HG03457 (cell line): ENCODE measurements at regions not wholly inside any gene's neighbourhood (a gene's known extent, or its start where the extent isn't known, plus 50 kb on each side); places are given as distances from the start of the nearest gene placed in this dataset.

Source experiments
- ATAC-seq: cut with Tn5 transposase; IDR thresholded peaks from one replicate; pipeline ENCODE4 v1.9.1; 2021; ENCODE audit warnings: moderate number of reproducible peaks; ENCODE audit not compliant: unreplicated experiment

DNA sequence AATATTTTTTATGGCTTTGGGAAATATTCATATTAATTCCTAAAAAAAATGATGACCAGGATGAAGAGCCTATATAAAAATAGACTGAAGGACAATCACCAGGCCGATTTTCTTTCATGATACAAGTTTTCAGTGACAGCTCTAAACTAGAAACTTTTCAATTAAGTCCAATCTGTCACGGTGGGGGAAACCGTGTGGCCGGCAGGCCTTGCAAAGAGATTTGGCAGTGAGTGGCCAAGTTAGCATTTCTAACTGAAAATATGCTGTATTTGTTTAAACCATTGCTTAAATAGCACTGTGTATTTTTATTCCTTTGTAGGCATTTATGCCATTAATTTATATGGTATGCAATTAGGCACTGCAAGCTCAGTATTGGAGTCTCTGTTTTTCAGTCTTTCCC lies 294.5 kb upstream of the NRIP1 start:
- ATAC-seq, result no peak

DNA sequence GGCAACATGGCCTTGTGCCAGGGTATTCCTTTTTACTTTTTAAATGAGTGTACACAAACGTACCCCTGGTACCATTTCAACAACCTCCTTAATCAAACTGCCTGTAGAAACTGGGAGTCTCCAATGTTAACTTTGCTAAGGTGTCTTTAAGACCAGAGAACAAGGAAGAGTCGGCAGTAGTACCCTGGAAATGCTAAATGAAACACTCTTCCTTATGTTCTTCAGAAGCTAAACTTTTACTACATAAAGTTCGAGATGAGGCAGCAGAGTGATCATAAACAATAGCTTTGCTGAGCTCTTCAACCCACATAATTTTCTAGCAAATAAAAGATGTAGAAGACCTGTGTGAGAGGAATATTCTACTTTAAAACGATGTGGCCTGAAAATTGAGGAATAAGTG lies 297.7 kb upstream of the NRIP1 start:
- ATAC-seq, result no peak

DNA sequence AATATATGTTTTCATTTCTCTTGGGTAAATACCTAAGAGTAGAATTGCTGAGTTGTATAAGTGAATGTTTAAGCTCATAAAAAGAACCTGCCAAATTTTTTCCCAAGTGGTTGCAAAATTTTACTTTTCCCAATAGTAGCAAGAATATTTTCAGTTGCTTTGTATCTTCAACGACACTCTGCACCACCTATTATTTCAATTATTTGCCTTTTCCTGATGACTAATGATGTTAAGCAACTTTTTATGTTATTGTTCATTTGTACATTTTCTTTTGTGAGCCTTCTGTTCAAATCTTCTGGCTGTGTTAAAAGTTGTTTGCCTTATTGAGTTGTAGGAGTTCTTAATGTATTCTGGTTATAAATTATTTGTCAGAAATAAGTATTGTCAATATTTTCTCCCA lies 299.1 kb upstream of the NRIP1 start:
- no peak for ATAC-seq

DNA sequence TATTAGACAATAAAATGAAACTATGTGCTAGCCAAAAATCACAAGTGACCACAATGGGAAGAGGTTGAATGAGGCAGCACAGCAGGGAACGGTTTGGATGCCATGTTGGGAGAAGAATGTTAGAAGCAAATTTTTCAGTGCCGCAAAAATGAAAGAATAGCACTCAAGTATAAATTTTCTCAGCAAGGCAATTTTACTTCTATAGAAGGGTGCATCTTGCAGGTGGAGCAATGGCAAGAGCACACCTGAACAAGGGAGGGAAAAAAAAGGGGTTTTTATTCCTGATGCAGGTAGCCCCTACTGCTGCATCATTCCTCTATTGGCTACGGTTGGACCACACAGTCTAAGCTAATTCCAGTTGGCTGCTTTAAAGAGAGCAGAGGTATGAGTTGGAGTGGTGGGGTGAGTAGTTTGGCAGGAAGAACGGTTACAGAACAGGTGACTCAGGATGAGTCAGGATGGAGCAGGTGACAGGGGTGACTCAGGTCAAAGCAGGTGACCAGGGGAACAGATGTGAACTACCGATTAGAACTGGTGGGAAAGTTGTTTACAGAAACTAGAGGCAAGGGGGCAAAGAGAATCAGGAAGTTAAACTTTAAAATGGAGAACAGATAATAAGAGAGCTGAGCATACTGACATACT lies 301.1 kb upstream of the NRIP1 start:
- ATAC-seq, result no peak

DNA sequence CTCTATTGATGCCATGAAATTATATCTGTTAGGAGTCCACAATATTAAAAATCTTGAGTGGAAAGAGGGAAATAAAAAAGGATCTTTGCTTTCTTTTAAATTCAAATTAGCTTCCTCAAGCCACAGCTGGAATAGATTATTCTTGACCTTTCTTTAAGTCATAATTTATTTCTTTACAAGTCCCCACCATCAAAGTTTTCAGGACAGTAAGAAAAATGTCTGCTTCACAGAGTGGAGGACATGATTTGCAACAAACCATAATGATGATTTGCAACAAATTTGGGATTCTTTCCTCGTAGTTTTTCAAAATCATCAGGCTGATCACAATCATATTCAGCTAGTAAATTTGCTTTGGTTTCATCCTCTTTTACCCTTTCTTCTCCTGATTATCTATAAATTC lies 301.8 kb upstream of the NRIP1 start:
- no peak for ATAC-seq

DNA sequence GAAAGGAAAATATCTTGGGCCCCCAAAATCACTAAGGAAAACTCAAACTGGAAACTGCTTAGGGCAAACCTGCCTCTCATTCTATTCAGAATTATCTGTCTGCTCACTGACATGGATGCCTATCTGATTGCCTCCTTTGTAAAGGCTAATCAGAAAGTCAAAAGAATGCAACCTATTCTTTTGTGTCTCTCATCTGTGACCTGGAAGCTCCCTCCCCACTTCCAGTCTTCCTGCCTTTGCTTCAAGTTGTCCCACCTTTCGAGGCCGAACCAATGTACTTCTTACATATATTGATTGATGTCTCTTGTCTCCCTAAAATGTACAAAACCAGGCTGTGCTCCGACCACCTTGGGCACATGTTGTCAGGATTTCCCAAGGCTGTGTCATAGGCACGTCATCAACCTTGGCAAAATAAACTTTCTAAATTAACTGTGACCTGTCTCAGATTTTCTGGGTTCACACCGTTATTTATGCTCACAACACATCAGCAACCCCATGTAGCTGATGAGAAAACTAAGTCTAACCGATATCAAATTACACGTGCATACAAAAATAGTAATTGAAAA lies 302.3 kb upstream of the NRIP1 start:
- no peak for ATAC-seq

DNA sequence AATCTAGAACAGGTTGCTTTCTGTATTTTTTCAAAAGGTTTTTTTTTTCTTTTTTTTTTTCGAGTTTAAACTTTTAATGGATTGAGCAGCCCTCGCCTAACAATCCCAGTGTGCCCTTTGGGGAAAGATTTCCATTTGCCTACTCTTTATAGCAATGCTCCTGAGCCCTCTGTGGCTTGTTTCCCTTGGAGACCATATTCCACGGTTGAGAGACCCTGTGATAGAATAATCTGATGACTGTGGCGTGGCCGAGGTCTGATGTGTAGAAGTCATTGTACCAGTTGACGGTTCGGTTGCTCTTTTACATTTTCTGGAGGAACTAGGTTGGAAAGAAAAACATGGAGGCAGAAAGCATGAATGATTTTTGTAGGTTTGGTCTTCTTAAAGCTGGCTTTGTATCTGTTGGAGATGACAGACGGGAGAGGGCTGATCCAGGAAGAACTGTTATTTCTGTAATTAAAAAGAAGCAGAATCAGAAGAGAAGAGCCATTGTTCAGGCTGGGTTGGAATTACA lies 305.7 kb upstream of the NRIP1 start:
- ATAC-seq, result no peak

DNA sequence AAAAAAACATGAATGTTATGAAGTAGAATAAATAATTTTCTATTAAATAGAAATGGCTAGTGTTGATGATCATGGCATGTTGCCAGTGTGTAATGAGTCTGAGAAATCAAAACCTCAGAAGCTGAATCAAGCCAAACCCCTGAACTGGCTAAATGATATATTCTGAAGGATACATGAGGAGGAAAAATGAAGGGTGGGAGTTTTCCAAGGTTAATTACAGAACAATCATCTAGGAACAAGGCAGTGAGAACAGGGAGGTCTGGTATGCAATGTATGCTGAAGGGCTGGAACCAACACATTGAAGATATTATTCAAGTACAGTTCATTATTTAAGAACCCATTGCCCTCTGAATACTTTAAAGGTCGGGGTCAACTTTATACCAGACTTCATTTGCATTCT lies 309.1 kb upstream of the NRIP1 start:
- ATAC-seq, result no peak

DNA sequence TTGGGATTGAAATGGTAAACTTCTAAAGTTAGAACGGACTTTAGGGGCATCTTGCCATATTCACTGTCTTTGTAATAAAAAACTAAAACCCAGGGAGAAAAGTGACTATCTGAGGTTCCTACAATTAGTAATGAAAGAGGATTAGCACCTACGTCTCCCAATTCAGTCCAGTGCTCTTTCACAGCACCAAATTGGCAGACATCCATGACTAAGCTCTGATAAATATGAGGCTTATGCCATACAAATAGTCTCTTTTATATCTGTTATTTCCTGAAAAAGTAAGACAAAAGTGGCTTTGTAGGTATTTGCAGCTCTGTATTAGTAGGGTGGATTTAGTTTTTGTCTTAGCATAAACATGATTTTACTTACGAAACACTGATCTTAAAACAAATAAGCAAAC lies 315.0 kb upstream of the NRIP1 start:
- ATAC-seq, result no peak

DNA sequence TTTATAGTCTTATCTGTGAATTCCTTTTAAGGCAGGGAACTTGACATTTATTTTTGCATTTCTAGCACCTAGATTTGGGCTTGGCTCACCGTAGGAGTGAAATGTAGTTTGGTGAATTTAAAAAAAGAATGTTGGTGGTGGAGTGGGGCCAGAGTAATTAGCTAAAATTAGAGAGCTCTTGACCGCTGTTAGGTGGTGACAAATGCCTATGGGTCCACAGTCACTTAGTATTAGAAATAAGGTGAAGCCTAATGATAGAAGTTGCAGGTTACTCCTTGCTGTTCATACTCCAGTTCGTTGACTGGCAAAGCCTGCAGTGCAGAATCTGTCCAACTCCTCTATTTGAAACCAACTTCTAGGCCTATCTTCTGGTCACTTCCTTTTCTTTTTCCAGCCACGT lies 318.8 kb upstream of the NRIP1 start:
- ATAC-seq, result no peak

DNA sequence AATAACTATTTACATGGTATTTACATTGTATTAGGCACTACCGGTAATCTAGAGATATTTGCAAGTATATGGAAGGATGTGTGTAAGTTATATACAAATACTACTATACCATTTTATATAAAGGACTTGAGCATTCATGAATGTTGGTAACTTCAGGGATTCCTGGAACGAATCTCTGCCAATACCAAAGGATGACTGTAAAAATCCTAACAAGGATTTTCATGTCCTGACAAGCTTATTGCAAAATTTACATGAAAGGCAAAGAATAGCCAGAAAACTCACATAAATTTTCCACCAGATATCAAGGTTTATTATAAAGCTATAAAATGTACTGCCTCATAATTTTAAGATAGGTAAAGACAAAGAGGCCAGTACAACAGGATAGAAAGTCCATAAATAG lies 325.2 kb upstream of the NRIP1 start:
- no peak for ATAC-seq

DNA sequence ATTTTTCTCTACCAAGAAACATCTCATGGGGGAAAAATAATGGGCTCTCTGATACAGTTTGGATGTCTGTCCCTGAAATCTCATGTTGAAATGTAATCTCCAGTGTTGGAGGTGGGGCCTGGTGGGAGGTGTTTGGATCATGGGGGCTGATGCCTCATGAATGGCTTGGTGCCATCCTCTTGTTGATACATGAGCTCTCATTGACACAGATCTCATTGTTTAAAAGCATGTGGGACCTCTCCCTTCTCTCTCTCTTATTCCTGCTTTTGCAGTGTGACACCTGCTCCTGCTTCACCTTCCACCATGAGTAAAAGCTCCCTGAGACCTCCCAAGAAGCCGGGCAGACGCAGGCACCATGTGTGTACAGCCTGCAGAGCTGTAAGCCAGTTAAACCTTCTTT lies 332.5 kb upstream of the NRIP1 start:
- no peak for ATAC-seq

DNA sequence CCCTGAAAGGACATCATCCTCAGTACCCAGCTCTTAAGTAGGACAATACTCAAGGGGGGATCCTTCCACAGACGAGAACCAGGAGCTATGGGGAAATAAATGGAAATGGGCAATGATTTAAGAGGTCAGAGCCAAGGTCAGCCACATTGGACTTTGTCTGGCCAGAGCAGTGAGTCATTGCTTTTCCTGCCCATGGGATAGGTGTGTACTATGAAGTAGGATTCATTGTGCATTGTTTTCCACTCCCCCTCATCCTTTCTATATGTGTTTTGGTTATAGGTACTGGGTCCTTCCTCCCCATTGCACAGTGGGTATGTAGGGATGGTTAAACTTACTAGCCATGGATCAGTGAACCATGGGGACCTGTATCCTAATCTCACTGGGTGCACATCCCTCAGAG lies 328.9 kb upstream of the USP25 start:
- no peak for ATAC-seq

DNA sequence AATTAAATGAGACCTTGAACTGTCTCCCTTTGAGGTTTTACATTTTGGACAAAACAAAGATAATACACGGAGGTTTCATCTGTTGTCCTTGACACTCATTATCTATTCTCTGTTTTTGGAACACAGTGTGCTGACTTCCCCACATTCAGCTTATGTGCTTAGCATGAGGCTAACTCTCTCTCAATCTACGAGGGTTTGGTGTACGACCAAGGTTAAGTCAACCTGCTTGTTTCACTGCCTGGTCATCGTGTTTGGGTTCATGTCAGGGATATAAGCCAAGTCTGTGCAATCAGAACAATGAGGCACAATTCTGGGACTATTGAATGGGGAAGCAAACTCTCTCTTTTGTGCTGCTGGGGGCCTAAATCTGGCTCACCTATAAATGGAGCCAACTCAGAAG lies 328.5 kb upstream of the USP25 start:
- ATAC-seq, result no peak

DNA sequence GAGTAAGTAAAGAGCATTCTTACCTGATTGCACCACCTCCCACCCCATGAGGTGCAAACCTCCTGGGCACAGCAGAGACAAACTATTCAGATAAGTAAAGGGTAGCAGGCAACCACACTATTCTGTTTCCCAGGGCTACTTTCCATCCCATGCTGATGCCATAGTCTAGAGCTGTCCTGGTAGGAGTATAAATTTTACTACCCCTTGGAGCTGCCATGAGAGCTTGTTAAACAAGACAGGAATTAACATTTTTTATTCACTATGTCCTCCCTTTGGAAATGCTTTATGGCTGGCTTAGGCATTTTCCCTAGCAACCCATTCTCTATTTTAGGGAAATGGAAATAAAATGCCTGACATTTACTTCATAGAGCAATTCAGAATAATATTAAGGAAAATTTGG lies 324.6 kb upstream of the USP25 start:
- no peak for ATAC-seq

DNA sequence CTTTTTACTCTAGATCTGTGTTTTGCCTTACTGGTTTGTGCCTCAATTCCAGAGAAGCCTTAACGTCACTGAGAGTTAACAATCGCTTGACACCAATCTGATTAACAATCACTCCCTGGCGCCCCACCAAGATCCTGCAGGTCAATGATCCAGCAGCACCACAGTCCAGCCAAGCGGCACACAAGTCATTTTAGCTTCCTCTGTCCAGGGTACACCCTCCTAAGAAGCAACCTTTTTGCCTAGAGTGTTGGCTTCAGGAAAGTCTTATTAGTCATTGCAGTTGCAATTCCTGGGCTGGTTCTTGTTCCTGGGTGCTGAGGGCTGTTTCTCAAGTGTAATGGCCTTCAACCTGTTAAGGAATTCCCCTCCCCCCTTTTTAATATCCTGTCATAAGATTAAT lies 323.0 kb upstream of the USP25 start:
- no peak for ATAC-seq

DNA sequence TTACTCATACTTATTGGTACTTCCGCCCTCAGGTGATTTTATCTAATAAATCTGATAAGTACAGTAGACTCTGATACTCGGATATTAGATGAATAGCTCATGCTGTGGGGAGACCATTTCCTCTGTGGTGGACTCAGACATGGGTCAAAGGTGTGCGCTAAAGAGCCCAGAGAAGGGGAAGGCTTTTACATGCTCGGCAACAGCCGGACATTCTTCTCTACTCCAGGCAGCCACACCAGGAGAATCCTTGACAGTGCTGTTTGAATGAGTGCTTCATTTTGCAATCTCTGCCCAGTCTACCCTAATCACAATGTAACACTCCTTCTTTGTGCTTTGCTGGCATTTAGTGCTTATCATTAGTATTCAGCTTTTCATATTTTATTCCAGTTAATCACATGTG lies 322.2 kb upstream of the USP25 start:
- ATAC-seq, result no peak

DNA sequence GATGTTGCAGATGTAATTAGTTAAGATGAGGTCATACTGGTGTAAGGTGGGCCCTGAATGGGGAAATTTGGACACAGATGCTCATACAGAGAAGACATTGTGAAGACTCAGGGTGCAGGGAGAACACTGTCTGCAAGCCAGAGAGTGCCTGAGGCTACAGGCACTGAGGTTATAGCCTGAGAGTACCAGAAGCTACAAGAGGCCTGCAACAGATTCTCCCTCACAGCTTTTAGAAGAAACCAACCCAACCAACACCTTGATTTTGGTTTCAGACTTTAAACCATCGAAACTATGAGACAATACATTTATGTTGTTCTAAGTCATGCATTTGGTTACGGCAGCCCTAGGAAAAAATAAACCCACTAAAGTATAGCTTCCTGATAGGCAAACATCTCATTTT lies 321.7 kb upstream of the USP25 start:
- ATAC-seq, result peak; percentile 79

DNA sequence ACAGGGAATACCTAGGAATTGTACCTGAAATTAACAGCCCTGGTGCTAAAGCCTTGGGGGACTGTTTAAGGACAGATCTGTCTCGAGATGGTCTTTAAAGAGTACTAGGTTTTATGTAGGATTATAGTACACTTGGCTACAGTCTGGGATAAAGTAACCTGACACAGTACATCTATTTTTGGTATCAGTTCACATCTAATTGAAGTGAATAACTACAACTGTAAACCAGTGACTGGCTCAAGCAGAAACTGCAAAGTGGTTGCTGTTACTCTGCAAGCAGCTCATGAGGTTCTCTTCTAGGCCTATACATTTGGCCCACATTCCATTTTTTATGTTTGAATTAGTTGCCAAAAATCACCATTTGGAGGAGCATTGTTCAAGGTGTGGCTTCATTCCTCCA lies 320.8 kb upstream of the USP25 start:
- ATAC-seq, result no peak

DNA sequence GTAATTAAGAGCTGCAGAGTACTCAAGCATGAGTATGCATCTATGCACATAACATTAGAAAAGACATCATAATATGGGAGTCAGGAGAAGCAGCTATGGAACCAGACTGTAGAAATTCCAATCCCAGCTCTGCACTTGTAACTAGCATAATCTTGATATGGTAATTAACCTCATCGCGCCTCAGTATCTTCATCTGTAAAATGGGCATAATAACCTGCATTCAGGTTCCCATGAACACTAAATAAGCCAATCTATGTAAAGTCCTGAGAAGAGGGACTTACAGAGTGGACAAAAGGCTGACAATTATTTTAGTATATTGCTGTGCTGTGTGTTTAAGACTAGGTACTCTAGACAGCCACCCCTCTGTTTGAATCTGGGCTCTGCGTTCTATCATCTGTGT lies 318.9 kb upstream of the USP25 start:
- no peak for ATAC-seq

DNA sequence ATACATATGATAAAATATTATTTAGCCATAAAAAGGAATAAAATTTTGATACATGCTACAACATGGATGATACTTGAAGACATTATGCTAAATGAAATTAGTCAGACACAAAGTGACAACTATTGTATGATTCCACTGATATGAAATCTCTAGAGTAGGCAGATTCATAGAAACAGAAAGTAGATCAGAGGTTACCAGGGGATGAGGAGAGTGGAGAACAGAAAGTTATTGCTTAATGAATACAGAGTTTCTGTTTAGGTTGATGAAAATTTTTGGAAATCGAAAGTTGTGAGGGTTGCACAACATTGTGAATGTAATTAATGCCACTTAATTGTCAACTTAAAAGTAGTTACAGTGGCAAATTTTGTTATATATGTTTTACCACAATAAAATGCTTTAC lies 315.7 kb upstream of the USP25 start:
- no peak for ATAC-seq

DNA sequence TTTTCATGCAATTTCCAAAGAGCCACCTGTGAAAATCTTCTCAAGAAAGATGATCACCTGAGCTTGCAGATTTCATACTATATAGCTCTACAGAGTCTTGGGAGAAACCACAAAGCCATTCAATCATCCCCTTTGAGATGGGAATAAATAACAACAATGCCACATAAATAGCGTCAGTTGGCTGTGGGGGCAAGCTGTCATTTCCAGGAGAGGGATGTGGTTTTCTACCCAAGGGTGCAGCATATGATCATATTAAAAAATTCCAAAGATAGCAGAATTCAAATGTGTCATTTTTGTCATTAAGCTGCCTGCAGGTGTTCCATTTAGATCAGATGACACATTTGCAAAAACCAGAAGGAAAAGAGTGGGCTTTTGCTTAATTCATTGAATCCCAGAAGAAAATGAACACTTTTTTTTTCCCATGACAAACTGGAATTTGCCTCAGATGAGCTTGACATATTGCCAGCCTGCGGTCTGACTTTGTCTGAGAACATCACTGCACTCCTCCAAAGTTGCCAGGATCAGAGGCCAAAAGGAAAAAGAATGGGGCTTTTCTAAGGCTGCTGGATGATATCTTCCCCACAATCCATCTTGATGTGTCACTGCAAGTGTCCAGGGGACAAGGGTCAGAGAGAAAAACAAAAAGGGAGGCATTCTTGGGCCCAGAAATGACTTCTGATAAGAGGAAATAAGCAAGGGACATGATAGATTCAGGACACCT lies 314.1 kb upstream of the USP25 start:
- no peak for ATAC-seq
